GM12878 (cell line): ENCODE measurements at regions not wholly inside any gene's neighbourhood (a gene's known extent, or its start where the extent isn't known, plus 50 kb on each side); places are given as distances from the start of the nearest gene placed in this dataset.
"Not testable (repeated sequence)": the region's sequence is repeated elsewhere in the genome, so short reads cannot be mapped to it uniquely, and the experiment has no call there.

Source experiments
- ATAC-seq: fragments of 200-7000 bp; cut with Tn5 transposase; 3 replicates; pipeline ENCODE4 v1.9.1; 2020; ENCODE audit warnings: mild to moderate bottlenecking, moderate library complexity
- BruUV-seq: library from RNA; stranded (reverse); fragments of 400-500 nt; replicated peaks from 2 replicates; lab custom pipeline; 2021; lab: Mats Ljungman, UMichigan
- CTCF ChIA-PET: fragments of 300-600 bp; sonication (Branson Sonifier 250); formaldehyde crosslinking; extraction: SDS; loops from one replicate; lab custom pipeline; 2021; ENCODE audit warnings: inconsistent platforms; lab: Yijun Ruan, JAX
- POLR2A ChIA-PET: fragments of 350-600 bp; formaldehyde crosslinking; extraction: SDS; loops from one replicate; lab custom pipeline; 2021; ENCODE audit warnings: inconsistent platforms; lab: Charles Lee
- RAD21 ChIA-PET: fragments of 300-600 bp; sonication (Branson Sonifier 250); formaldehyde crosslinking; loops from one replicate; lab custom pipeline; 2023; ENCODE audit warnings: antibody characterized with exemption; ENCODE audit not compliant: unreplicated experiment; lab: Charles Lee
- SMC1A ChIA-PET: fragments of 300-600 bp; sonication (Branson Sonifier 250); formaldehyde crosslinking; loops from one replicate; lab custom pipeline; 2023; ENCODE audit not compliant: unreplicated experiment, uncharacterized antibody; lab: Charles Lee
- DNase-seq: peaks from one replicate; pipeline ENCODE4 v3.0.0-alpha.2; 2011; ENCODE audit warnings: low read depth, low spot score
- FAIRE-seq: peaks from 3 replicates; lab custom pipeline; 2011; peaks lifted over from hg19 to GRCh38; lab: Jason Lieb, UNC
- H2AFZ ChIP-seq: 2 replicates; pipeline ENCODE4 v1.6.0; 2011; ENCODE audit warnings: low read depth, low read length, control low read depth; ENCODE audit not compliant: control insufficient read depth
- H3K27ac ChIP-seq: 2 replicates; pipeline ENCODE4 v1.5.1; 2011; ENCODE audit warnings: control low read depth; ENCODE audit not compliant: control insufficient read depth, insufficient read depth
- H3K27me3 ChIP-seq, 2 experiments: replicated peaks in 1 of 2; 2 replicates each; pipeline versions ENCODE4 v1.6.0 to v1.6.1; 2011; ENCODE audit warnings: low read length in 1 of 2; ENCODE audit not compliant: control insufficient read depth in 2 of 2, insufficient read depth in 2 of 2
- H3K36me3 ChIP-seq, 2 experiments: 2 replicates each; pipeline ENCODE4 v1.5.1; 2011; ENCODE audit warnings: low read length in 1 of 2; ENCODE audit not compliant: control insufficient read depth in 2 of 2, insufficient read depth in 2 of 2
- H3K4me1 ChIP-seq: 2 replicates; pipeline ENCODE4 v1.6.1; 2011; ENCODE audit warnings: mild to moderate bottlenecking, low read length, moderate library complexity, mixed read lengths; ENCODE audit not compliant: control insufficient read depth, insufficient read depth
- H3K4me2 ChIP-seq: 2 replicates; pipeline ENCODE4 v1.6.0; 2011; ENCODE audit warnings: control low read depth; ENCODE audit not compliant: control insufficient read depth, insufficient read depth
- H3K4me3 ChIP-seq: fragments of 200-600 bp; sonication (generic); 2 replicates; pipeline ENCODE4 v1.5.1; 2016
- H3K79me2 ChIP-seq: 2 replicates; pipeline ENCODE4 v1.6.0; 2011; ENCODE audit warnings: low read length; ENCODE audit not compliant: control insufficient read depth, insufficient read depth
- H3K9ac ChIP-seq: 2 replicates; pipeline ENCODE4 v1.8.0; 2011; ENCODE audit warnings: low read length, control low read depth, mixed read lengths; ENCODE audit not compliant: control insufficient read depth, insufficient read depth
- H3K9me3 ChIP-seq: replicated peaks from 3 replicates; pipeline ENCODE4 v1.5.1; 2011; ENCODE audit warnings: mild to moderate bottlenecking, low read length; ENCODE audit not compliant: control insufficient read depth, insufficient read depth
- H4K20me1 ChIP-seq: 2 replicates; pipeline ENCODE4 v1.6.0; 2011; ENCODE audit not compliant: control insufficient read depth, insufficient read depth
- ATF7 ChIP-seq: fragments of 450-650 bp; IDR thresholded peaks from 2 replicates; pipeline ENCODE4 v1.6.1; 2016; ENCODE audit warnings: low read depth, mild to moderate bottlenecking
- CHD1 ChIP-seq: IDR thresholded peaks from 2 replicates; pipeline ENCODE4 v1.6.1; 2012; ENCODE audit warnings: low read depth, low read length, improper control_type of control experiment
- E4F1 ChIP-seq: fragments of 450-650 bp; IDR thresholded peaks from 2 replicates; pipeline ENCODE4 v1.6.1; 2018; ENCODE audit warnings: borderline replicate concordance, mild to moderate bottlenecking; ENCODE audit not compliant: partially characterized antibody
- NBN ChIP-seq: fragments of 450-650 bp; IDR thresholded peaks from 2 replicates; pipeline ENCODE4 v1.6.1; 2016
- PML ChIP-seq: IDR thresholded peaks from 2 replicates; pipeline ENCODE4 v1.6.1; 2012; ENCODE audit warnings: low read length, inconsistent platforms
- RBBP5 ChIP-seq: fragments of 200-600 bp; sonication (generic); conservative IDR thresholded peaks from 2 replicates; pipeline ENCODE4 v1.6.1; 2016
- SMAD1 ChIP-seq: fragments of 450-650 bp; IDR thresholded peaks from 2 replicates; pipeline ENCODE4 v1.6.1; 2018; ENCODE audit warnings: mild to moderate bottlenecking, low read depth; ENCODE audit not compliant: partially characterized antibody
- SP1 ChIP-seq: IDR thresholded peaks from one replicate; pipeline ENCODE4 v1.6.1; 2011; ENCODE audit warnings: low read depth, low read length
- TCF7 ChIP-seq: IDR thresholded peaks from 2 replicates; pipeline ENCODE4 v1.6.1; 2014; ENCODE audit warnings: antibody characterized with exemption, borderline replicate concordance
- ZSCAN29 ChIP-seq: fragments of 450-650 bp; IDR thresholded peaks from 2 replicates; pipeline ENCODE4 v1.6.1; 2017; ENCODE audit warnings: mild to moderate bottlenecking, moderate library complexity
- WGBS: methylation state at CpG from one replicate; pipeline ENCODE4 v1.1.6; 2016; ENCODE audit warnings: low lambda C conversion rate; ENCODE audit not compliant: insufficient replicate concordance, insufficient coverage; ENCODE audit errors: missing lambda C conversion rate; 5-methylcytosine and 5-hydroxymethylcytosine counted together
- in situ Hi-C: fragments of 300-500 bp; cut with MboI; formaldehyde crosslinking; loops from 9 replicates; pipeline ENCODE4 v1.14.3; 2018; ENCODE audit warnings: mixed read lengths
- intact Hi-C: fragments of 100-400 bp; cut with micrococcal nuclease; formaldehyde crosslinking; loops from one replicate; pipeline ENCODE4 v1.14.2; 2022; ENCODE audit not compliant: unreplicated experiment
- TF ChIP-seq, protein P1 (sequence below): fragments of 150-350 bp; IDR thresholded peaks from 2 replicates; pipeline ENCODE4 v1.6.1; 2014; ENCODE audit warnings: mild to moderate bottlenecking, low read depth, low read length
- TF ChIP-seq, protein P2 (sequence below): fragments of 450-650 bp; conservative IDR thresholded peaks from 2 replicates; pipeline ENCODE4 v1.6.1; 2017; ENCODE audit warnings: mild to moderate bottlenecking, moderate library complexity

GRCh38 chr16:75881280-75881679, 155.0 kb upstream of the CPHXL start:
- H3K79me2 ChIP-seq, H3K4me3 ChIP-seq, DNase-seq, CTCF ChIA-PET, H3K36me3 ChIP-seq, SMC1A ChIA-PET, intact Hi-C loops, ATAC-seq, H2AFZ ChIP-seq, FAIRE-seq, H3K4me1 ChIP-seq, H3K4me2 ChIP-seq, H4K20me1 ChIP-seq, in situ Hi-C loops, POLR2A ChIA-PET, H3K27ac ChIP-seq, BruUV-seq, H3K27me3 ChIP-seq, H3K9me3 ChIP-seq, RAD21 ChIA-PET, H3K9ac ChIP-seq: not testable (repeated sequence)
- 44% methylated on average over 3 of the region's 3 CpGs for WGBS

DNA sequence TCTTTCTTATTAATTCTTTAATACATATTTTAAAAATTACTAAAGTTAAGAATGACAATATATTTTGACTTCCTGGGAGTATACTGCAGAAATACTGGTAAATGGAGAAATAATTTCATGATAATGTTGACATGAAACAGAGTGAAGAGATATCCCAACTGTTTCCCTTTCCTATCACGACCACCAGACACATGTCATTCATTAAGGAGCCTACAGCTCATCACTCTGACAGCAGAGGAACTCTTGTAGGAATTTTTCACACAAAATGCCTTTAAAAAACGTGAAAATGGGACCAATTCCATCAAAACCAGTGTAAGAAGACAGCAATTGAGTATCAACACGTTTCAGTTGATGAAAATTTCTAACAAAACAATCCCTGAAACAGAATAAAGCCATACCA, 172.9 kb upstream of the CPHXL start:
- WGBS, result 0% methylated on average over 3 of the region's 3 CpGs
- no peak for TF ChIP-seq CHD1
- TF ChIP-seq TCF7, result no peak
- TF ChIP-seq PML, result no peak
- no peak for TF ChIP-seq E4F1
- no peak for TF ChIP-seq RBBP5
- no peak for TF ChIP-seq ATF7
- no peak for TF ChIP-seq SP1
- no peak for TF ChIP-seq ZSCAN29
- TF ChIP-seq NBN, result no peak
- TF ChIP-seq, protein P1, sequence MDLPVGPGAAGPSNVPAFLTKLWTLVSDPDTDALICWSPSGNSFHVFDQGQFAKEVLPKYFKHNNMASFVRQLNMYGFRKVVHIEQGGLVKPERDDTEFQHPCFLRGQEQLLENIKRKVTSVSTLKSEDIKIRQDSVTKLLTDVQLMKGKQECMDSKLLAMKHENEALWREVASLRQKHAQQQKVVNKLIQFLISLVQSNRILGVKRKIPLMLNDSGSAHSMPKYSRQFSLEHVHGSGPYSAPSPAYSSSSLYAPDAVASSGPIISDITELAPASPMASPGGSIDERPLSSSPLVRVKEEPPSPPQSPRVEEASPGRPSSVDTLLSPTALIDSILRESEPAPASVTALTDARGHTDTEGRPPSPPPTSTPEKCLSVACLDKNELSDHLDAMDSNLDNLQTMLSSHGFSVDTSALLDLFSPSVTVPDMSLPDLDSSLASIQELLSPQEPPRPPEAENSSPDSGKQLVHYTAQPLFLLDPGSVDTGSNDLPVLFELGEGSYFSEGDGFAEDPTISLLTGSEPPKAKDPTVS, result no peak
- no peak for TF ChIP-seq SMAD1
- TF ChIP-seq, protein P2, sequence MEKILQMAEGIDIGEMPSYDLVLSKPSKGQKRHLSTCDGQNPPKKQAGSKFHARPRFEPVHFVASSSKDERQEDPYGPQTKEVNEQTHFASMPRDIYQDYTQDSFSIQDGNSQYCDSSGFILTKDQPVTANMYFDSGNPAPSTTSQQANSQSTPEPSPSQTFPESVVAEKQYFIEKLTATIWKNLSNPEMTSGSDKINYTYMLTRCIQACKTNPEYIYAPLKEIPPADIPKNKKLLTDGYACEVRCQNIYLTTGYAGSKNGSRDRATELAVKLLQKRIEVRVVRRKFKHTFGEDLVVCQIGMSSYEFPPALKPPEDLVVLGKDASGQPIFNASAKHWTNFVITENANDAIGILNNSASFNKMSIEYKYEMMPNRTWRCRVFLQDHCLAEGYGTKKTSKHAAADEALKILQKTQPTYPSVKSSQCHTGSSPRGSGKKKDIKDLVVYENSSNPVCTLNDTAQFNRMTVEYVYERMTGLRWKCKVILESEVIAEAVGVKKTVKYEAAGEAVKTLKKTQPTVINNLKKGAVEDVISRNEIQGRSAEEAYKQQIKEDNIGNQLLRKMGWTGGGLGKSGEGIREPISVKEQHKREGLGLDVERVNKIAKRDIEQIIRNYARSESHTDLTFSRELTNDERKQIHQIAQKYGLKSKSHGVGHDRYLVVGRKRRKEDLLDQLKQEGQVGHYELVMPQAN, result no peak

More for the DNA sequence above, 172.9 kb upstream of the CPHXL start:
- H3K36me3 ChIP-seq, result no peaks in the 10 kb centered on the region
- no peaks in the 10 kb centered on the region for H3K79me2 ChIP-seq
- no peaks in the 10 kb centered on the region for H4K20me1 ChIP-seq
- H3K27me3 ChIP-seq, result no peaks in the 10 kb centered on the region
- intact Hi-C loops (no loop called here), in situ Hi-C loops (no loop called here)
- H3K9ac ChIP-seq, result no peak overlapping the region
- DNase-seq (no peak), ATAC-seq (no peak), FAIRE-seq (no peak)
- ChIA-PET POLR2A (no interaction called here), CTCF (no interaction called here), RAD21 (no interaction called here), SMC1A (no interaction called here)
- H3K27ac ChIP-seq, result no peak overlapping the region
- BruUV-seq, result no TSS peak
- H3K4me3 ChIP-seq, result no peak overlapping the region
- no peaks in the 10 kb centered on the region for H3K9me3 ChIP-seq
- no peak overlapping the region for H3K4me2 ChIP-seq
- no peak overlapping the region for H2AFZ ChIP-seq
- H3K4me1 ChIP-seq, result no peaks in the 10 kb centered on the region
